ENCODE measurements at regions not wholly inside any gene's neighbourhood (a gene's known extent, or its start where the extent isn't known, plus 50 kb on each side); places are given as distances from the start of the nearest gene placed in this dataset.

GRCh38 chr16:62240722-62241121, 204.5 kb upstream of the CDH8 start:
- H3K36me3 ChIP-seq (ENCODE audit: insufficient read depth, low read length) = no peaks in the 10 kb centered on the region
- no peaks in the 10 kb centered on the region for H3K79me2 ChIP-seq (ENCODE audit: insufficient read depth, low read length)
- no peaks in the 10 kb centered on the region for H4K20me1 ChIP-seq (ENCODE audit: insufficient read depth, low read length)
- TF ChIP-seq, protein P1, sequence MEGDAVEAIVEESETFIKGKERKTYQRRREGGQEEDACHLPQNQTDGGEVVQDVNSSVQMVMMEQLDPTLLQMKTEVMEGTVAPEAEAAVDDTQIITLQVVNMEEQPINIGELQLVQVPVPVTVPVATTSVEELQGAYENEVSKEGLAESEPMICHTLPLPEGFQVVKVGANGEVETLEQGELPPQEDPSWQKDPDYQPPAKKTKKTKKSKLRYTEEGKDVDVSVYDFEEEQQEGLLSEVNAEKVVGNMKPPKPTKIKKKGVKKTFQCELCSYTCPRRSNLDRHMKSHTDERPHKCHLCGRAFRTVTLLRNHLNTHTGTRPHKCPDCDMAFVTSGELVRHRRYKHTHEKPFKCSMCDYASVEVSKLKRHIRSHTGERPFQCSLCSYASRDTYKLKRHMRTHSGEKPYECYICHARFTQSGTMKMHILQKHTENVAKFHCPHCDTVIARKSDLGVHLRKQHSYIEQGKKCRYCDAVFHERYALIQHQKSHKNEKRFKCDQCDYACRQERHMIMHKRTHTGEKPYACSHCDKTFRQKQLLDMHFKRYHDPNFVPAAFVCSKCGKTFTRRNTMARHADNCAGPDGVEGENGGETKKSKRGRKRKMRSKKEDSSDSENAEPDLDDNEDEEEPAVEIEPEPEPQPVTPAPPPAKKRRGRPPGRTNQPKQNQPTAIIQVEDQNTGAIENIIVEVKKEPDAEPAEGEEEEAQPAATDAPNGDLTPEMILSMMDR (IDR thresholded peaks at IDR 0.05; ENCODE audit: extremely low read depth, low read depth, low read length) = no peak
- no peaks in the 10 kb centered on the region for H3K27me3 ChIP-seq (ENCODE audit: insufficient read depth, low read length)
- no peak overlapping the region for H3K4me3 ChIP-seq (ENCODE audit: insufficient read depth, low read length)
- no peak overlapping the region for H2AFZ ChIP-seq (ENCODE audit: low read length)
- H3K4me1 ChIP-seq (ENCODE audit: insufficient read depth, low read length) = no peaks in the 10 kb centered on the region
- no peaks in the 10 kb centered on the region for H3K9me3 ChIP-seq (ENCODE audit: low read depth, low read length)
- no peak overlapping the region for H3K27ac ChIP-seq (ENCODE audit: low read depth, low read length)
- DNase-seq (ENCODE audit: insufficient read length, low spot score, missing footprints) = no peak
- no peak overlapping the region for H3K4me2 ChIP-seq (ENCODE audit: insufficient read depth, low read length)

GRCh38 chr16:62225675-62226074, 189.4 kb upstream of the CDH8 start:
- Histone ChIP-seq H3K4me1 (ENCODE audit: insufficient read depth, low read length) (no peaks in the 10 kb centered on the region), H4K20me1 (ENCODE audit: insufficient read depth, low read length) (no peaks in the 10 kb centered on the region), H3K79me2 (ENCODE audit: insufficient read depth, low read length) (no peaks in the 10 kb centered on the region), H3K36me3 (ENCODE audit: insufficient read depth, low read length) (no peaks in the 10 kb centered on the region), H3K4me3 (ENCODE audit: insufficient read depth, low read length) (no peak overlapping the region), H3K9me3 (ENCODE audit: low read depth, low read length) (peaks cover 2% of the 10 kb centered on the region), H3K27ac (ENCODE audit: low read depth, low read length) (no peak overlapping the region), H3K4me2 (ENCODE audit: insufficient read depth, low read length) (no peak overlapping the region), H3K27me3 (ENCODE audit: insufficient read depth, low read length) (no peaks in the 10 kb centered on the region), H2AFZ (ENCODE audit: low read length) (no peak overlapping the region)
- TF ChIP-seq, protein P1 (IDR thresholded peaks at IDR 0.05; ENCODE audit: extremely low read depth, low read depth, low read length) = no peak
- DNase-seq (ENCODE audit: insufficient read length, low spot score, missing footprints) = no peak

- Histone ChIP-seq H3K4me3 (ENCODE audit: insufficient read depth, low read length) (no peak overlapping the region), H3K4me2 (ENCODE audit: insufficient read depth, low read length) (no peak overlapping the region), H3K9me3 (ENCODE audit: low read depth, low read length) (peaks cover 2% of the 10 kb centered on the region), H3K27ac (ENCODE audit: low read depth, low read length) (no peak overlapping the region), H3K27me3 (ENCODE audit: insufficient read depth, low read length) (no peaks in the 10 kb centered on the region), H3K4me1 (ENCODE audit: insufficient read depth, low read length) (no peaks in the 10 kb centered on the region), H3K36me3 (ENCODE audit: insufficient read depth, low read length) (no peaks in the 10 kb centered on the region), H2AFZ (ENCODE audit: low read length) (no peak overlapping the region), H3K79me2 (ENCODE audit: insufficient read depth, low read length) (no peaks in the 10 kb centered on the region), H4K20me1 (ENCODE audit: insufficient read depth, low read length) (no peaks in the 10 kb centered on the region)
- DNase-seq (ENCODE audit: insufficient read length, low spot score, missing footprints) = no peak
- TF ChIP-seq, protein P1 (IDR thresholded peaks at IDR 0.05; ENCODE audit: extremely low read depth, low read depth, low read length) = no peak
Observed at GRCh38 chr16:62224646-62225209, 188.5 kb upstream of the CDH8 start.

GRCh38 chr16:62216837-62217236, 180.6 kb upstream of the CDH8 start:
- TF ChIP-seq, protein P1 (IDR thresholded peaks at IDR 0.05; ENCODE audit: extremely low read depth, low read depth, low read length) = no peak
- no peak for DNase-seq (ENCODE audit: insufficient read length, low spot score, missing footprints)
- no peaks in the 10 kb centered on the region for H4K20me1 ChIP-seq (ENCODE audit: insufficient read depth, low read length)
- H3K27ac ChIP-seq (ENCODE audit: low read depth, low read length) = no peak overlapping the region
- no peaks in the 10 kb centered on the region for H3K27me3 ChIP-seq (ENCODE audit: insufficient read depth, low read length)
- H3K79me2 ChIP-seq (ENCODE audit: insufficient read depth, low read length) = no peaks in the 10 kb centered on the region
- no peaks in the 10 kb centered on the region for H3K36me3 ChIP-seq (ENCODE audit: insufficient read depth, low read length)
- no peak overlapping the region for H3K4me3 ChIP-seq (ENCODE audit: insufficient read depth, low read length)
- H3K9me3 ChIP-seq (ENCODE audit: low read depth, low read length) = no peaks in the 10 kb centered on the region
- H3K4me2 ChIP-seq (ENCODE audit: insufficient read depth, low read length) = no peak overlapping the region
- no peak overlapping the region for H2AFZ ChIP-seq (ENCODE audit: low read length)
- no peaks in the 10 kb centered on the region for H3K4me1 ChIP-seq (ENCODE audit: insufficient read depth, low read length)

Data from osteoblast (primary cell).